Suprapubic skin (tissue), 4 donors: ENCODE measurements at regions not wholly inside any gene's neighbourhood (a gene's known extent, or its start where the extent isn't known, plus 50 kb on each side); places are given as distances from the start of the nearest gene placed in this dataset.
A peak's percentile ranks its signal among the peaks of the same experiment; 100 is the strongest.

Source experiments
- DNase-seq, 2 donors: peaks; one replicate each; pipeline ENCODE4 v3.0.0-alpha.2; 2019; ENCODE audit warnings: low spot score in 2 of 2
- H3K27ac ChIP-seq: fragments of 200-600 bp; sonication (generic); one replicate; pipeline ENCODE4 v1.5.1; 2019
- H3K27me3 ChIP-seq: fragments of 200-600 bp; sonication (generic); one replicate; pipeline ENCODE4 v1.5.1; 2019
- H3K36me3 ChIP-seq: fragments of 200-600 bp; sonication (generic); one replicate; pipeline ENCODE4 v1.5.1; 2019
- H3K4me1 ChIP-seq: fragments of 200-600 bp; sonication (generic); one replicate; pipeline ENCODE4 v1.5.1; 2019
- H3K4me3 ChIP-seq: fragments of 200-600 bp; sonication (generic); one replicate; pipeline ENCODE4 v1.5.1; 2019; ENCODE audit warnings: mild to moderate bottlenecking
- H3K9me3 ChIP-seq: fragments of 200-600 bp; sonication (generic); one replicate; pipeline ENCODE4 v1.5.1; 2019
- CTCF ChIP-seq, 2 donors: fragments of 200-600 bp in 1 of 2; fragments of 450-650 bp in 1 of 2; sonication (generic) in 1 of 2; IDR thresholded peaks; one replicate each; pipeline ENCODE4 v1.5.1; 2016 to 2019; ENCODE audit warnings: antibody characterized with exemption in 2 of 2, mild to moderate bottlenecking in 1 of 2, moderate library complexity in 1 of 2
- EP300 ChIP-seq: sonication (generic); formaldehyde crosslinking; IDR thresholded peaks from one replicate; pipeline ENCODE4 v1.6.1; 2017; ENCODE audit warnings: antibody characterized with exemption
- POLR2A ChIP-seq, 2 donors: fragments of 450-650 bp; IDR thresholded peaks; one replicate each; pipeline ENCODE4 v1.6.1; 2017; ENCODE audit warnings: antibody characterized with exemption in 2 of 2, mild to moderate bottlenecking in 2 of 2, moderate library complexity in 2 of 2
- POLR2AphosphoS5 ChIP-seq, 3 donors: sonication (generic); formaldehyde crosslinking; IDR thresholded peaks; one replicate each; pipeline ENCODE4 v1.6.1; 2017; ENCODE audit warnings: antibody characterized with exemption in 3 of 3
- WGBS: methylation state at CpG from one replicate; pipeline ENCODE4 v1.1.5; 2018; 5-methylcytosine and 5-hydroxymethylcytosine counted together

DNA sequence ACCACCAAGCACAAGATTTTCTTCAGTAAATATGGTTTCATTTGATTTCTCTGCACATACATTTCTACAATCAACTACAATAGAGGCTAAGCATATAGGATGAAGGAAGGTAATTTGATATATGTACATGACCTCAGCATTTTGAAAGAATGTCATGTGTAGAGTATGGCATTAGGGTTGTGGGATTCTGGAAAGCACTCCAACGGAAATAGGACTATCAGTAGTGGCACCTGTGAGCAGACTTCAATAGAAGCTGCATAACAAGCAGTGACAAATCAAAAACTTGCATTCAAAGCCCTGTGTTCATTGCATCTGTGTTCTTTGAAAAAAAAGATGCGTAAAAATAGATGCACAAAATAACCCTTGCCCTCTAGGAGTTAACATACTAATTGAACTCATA, 57.5 kb upstream of the EYA4 start:
- Histone ChIP-seq H3K4me1 (no peaks in the 10 kb centered on the region), H3K27ac (no peak overlapping the region), H3K4me3 (no peak overlapping the region), H3K9me3 (no peaks in the 10 kb centered on the region), H3K36me3 (no peaks in the 10 kb centered on the region), H3K27me3 (peaks cover 8% of the 10 kb centered on the region)
- 67% methylated on average over 2 of the region's 2 CpGs for WGBS
- DNase-seq, result no peak
- TF ChIP-seq CTCF (IDR thresholded peaks at IDR 0.05) (no peak), EP300 (no peak), POLR2AphosphoS5 (IDR thresholded peaks at IDR 0.05) (no peak), POLR2A (IDR thresholded peaks at IDR 0.05) (no peak)

- WGBS, result 30% methylated on average over 2 of the region's 2 CpGs
- Histone ChIP-seq H3K9me3 (no peaks in the 10 kb centered on the region), H3K36me3 (no peaks in the 10 kb centered on the region), H3K4me3 (no peak overlapping the region), H3K4me1 (no peaks in the 10 kb centered on the region), H3K27me3 (peaks cover 8% of the 10 kb centered on the region), H3K27ac (no peak overlapping the region)
- TF ChIP-seq CTCF (IDR thresholded peaks at IDR 0.05), result peak in 1 of 2 donors; percentile 6
- no peak for TF ChIP-seq POLR2A (IDR thresholded peaks at IDR 0.05)
- no peak for DNase-seq
Observed at GRCh38 chr6:133184798-133185372, 56.3 kb upstream of the EYA4 start.

DNA sequence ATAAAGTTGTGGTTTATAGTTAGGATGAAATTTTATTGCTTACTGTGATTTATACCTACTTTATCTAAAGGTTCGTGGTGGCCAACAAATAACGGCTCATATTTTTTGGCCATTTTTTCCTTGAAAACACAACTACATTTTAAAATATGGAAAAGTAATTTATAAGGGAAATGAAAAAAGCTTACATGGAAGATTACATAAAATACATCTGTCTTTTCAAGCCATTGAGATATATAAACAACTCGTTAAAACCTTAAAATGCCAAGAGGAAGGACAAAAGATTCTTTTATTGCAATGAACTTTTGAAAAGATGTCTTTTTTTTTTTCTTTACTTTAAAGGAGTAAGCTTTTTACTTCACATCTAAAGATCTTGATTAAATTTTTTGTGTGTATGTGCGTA, 55.4 kb upstream of the EYA4 start:
- Histone ChIP-seq H3K27ac (no peak overlapping the region), H3K36me3 (no peaks in the 10 kb centered on the region), H3K27me3 (peaks cover 8% of the 10 kb centered on the region), H3K4me1 (no peaks in the 10 kb centered on the region), H3K4me3 (no peak overlapping the region), H3K9me3 (no peaks in the 10 kb centered on the region)
- TF ChIP-seq POLR2A (IDR thresholded peaks at IDR 0.05), result no peak
- no peak for TF ChIP-seq EP300
- no peak for TF ChIP-seq CTCF (IDR thresholded peaks at IDR 0.05)
- TF ChIP-seq POLR2AphosphoS5 (IDR thresholded peaks at IDR 0.05), result no peak
- DNase-seq, result no peak
- WGBS, result 73% methylated on average over 4 of the region's 4 CpGs

DNA sequence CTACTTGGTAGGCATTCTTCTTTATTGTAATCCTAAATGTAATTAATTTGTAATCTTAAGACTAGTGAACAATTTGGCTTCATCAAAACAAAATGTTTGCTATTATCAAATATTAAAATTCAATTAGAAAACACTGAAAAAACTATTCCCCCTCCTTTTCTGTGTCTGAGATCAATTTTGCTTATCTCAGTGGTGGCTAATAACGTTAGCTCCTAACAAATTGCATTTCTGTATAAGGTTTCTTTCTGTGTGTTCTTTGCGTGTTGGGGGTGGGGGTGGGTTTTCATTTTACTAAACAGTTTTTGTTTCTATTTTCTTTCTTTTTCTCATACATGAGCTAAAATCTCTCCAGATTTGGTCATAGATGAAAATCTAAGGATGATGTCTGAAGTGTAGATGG, 54.0 kb upstream of the EYA4 start:
- 79% methylated on average over 2 of the region's 2 CpGs for WGBS
- DNase-seq, result no peak
- no peak overlapping the region for H3K4me3 ChIP-seq
- H3K36me3 ChIP-seq, result no peaks in the 10 kb centered on the region
- H3K4me1 ChIP-seq, result no peaks in the 10 kb centered on the region
- no peak overlapping the region for H3K27ac ChIP-seq
- H3K9me3 ChIP-seq, result no peaks in the 10 kb centered on the region
- no peak for TF ChIP-seq POLR2A (IDR thresholded peaks at IDR 0.05)
- no peak for TF ChIP-seq CTCF (IDR thresholded peaks at IDR 0.05)
- no peak for TF ChIP-seq EP300
- no peak for TF ChIP-seq POLR2AphosphoS5 (IDR thresholded peaks at IDR 0.05)
- H3K27me3 ChIP-seq, result peaks cover 8% of the 10 kb centered on the region

DNA sequence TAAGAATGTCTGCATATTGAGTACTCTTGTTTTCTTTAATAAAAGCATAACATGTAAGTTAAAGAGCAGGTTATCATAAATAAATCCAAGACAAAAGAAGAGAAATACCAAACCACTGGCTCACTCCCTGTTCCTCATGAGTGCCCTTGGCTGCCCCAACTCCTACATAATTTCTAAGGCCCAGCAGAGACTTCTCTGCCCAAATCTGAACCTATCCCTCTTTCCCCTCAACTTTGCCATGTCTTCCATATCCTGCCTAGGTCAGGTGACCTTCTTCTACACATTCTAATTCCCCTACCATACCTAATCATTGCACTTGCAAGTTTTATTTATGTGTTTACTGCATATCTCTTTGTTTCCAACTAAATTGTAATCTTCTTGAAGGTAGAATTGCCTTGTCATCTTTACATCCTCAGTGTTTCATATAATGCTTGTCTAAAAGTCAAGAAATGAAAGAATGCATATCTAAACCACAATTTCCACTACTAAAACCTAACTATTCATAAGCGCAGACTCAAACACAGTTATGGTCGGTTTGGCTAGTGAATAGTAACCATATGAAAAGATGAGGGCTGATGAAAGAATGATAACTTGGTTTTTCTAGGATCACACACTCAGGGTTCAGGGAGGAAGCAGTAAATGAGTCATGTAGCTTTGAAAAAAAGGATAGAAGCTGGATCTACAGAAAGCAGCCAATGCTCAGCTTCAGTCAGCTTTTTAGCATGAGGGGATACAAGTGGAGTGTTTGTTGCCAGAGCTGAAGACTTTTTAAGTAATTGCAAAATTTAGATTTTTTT, 53.3 kb upstream of the EYA4 start:
- Histone ChIP-seq H3K36me3 (no peaks in the 10 kb centered on the region), H3K4me1 (no peaks in the 10 kb centered on the region), H3K27ac (no peak overlapping the region), H3K27me3 (peaks cover 8% of the 10 kb centered on the region), H3K9me3 (no peaks in the 10 kb centered on the region), H3K4me3 (no peak overlapping the region)
- 78% methylated on average over 2 of the region's 2 CpGs for WGBS
- no peak for TF ChIP-seq POLR2A (IDR thresholded peaks at IDR 0.05)
- TF ChIP-seq POLR2AphosphoS5 (IDR thresholded peaks at IDR 0.05), result no peak
- no peak for TF ChIP-seq EP300
- no peak for TF ChIP-seq CTCF (IDR thresholded peaks at IDR 0.05)
- no peak for DNase-seq
